IMR-90 (cell line): ENCODE measurements at regions not wholly inside any gene's neighbourhood (a gene's known extent, or its start where the extent isn't known, plus 50 kb on each side); places are given as distances from the start of the nearest gene placed in this dataset.

Experiments
- ATAC-seq: fragments of 200-7000 bp; cut with Tn5 transposase; 2 replicates; pipeline ENCODE4 v1.9.1; 2020; ENCODE audit warnings: low read depth, mild to moderate bottlenecking, moderate library complexity
- BruUV-seq: library from RNA; stranded (reverse); fragments of 400-500 nt; replicated peaks from 2 replicates; lab custom pipeline; 2021; lab: Mats Ljungman, UMichigan
- CTCF ChIA-PET: fragments of 300-600 bp; formaldehyde crosslinking; extraction: SDS; loops from one replicate; lab custom pipeline; 2021; ENCODE audit warnings: antibody characterized with exemption; lab: Yijun Ruan, JAX
- POLR2A ChIA-PET: fragments of 300-600 bp; sonication (Branson Sonifier 250); formaldehyde crosslinking; loops from one replicate; lab custom pipeline; 2022; ENCODE audit warnings: antibody characterized with exemption; ENCODE audit not compliant: unreplicated experiment; lab: Charles Lee
- DNase-seq: peaks from one replicate; pipeline ENCODE4 v3.0.0; 2013
- H2AFZ ChIP-seq: replicated peaks from 2 replicates; pipeline ENCODE3; 2013; ENCODE audit warnings: low read length, mild to moderate bottlenecking; ENCODE audit not compliant: poor library complexity
- H2AK5ac ChIP-seq: 2 replicates; pipeline ENCODE4 v1.6.1; 2013; ENCODE audit warnings: low read depth, low read length, inconsistent platforms
- H2AK9ac ChIP-seq: replicated peaks from 2 replicates; pipeline ENCODE3; 2013; ENCODE audit warnings: mild to moderate bottlenecking, low read depth, low read length, moderate library complexity; ENCODE audit not compliant: poor library complexity
- H2BK120ac ChIP-seq: 2 replicates; pipeline ENCODE4 v1.6.1; 2013; ENCODE audit warnings: low read depth, low read length, inconsistent platforms
- H2BK15ac ChIP-seq: 3 replicates; pipeline ENCODE4 v1.6.1; 2013; ENCODE audit warnings: low read depth, low read length, inconsistent platforms
- H2BK20ac ChIP-seq: 2 replicates; pipeline ENCODE4 v1.6.1; 2013; ENCODE audit warnings: low read depth, mild to moderate bottlenecking, inconsistent platforms, low read length, moderate library complexity
- H2BK5ac ChIP-seq: 2 replicates; pipeline ENCODE4 v1.6.1; 2013; ENCODE audit warnings: mild to moderate bottlenecking, low read depth, low read length, inconsistent platforms; ENCODE audit not compliant: poor library complexity, severe bottlenecking
- H3K14ac ChIP-seq: replicated peaks from 2 replicates; pipeline ENCODE4 v1.6.1; 2013; ENCODE audit warnings: low read depth, low read length, inconsistent platforms
- H3K18ac ChIP-seq: 2 replicates; pipeline ENCODE4 v1.6.1; 2013; ENCODE audit warnings: low read depth, low read length, control low read depth
- H3K23ac ChIP-seq: 2 replicates; pipeline ENCODE4 v1.6.1; 2013; ENCODE audit warnings: low read depth, low read length, inconsistent platforms
- H3K27ac ChIP-seq: 2 replicates; pipeline ENCODE4 v1.5.1; 2013; ENCODE audit warnings: mild to moderate bottlenecking, control low read depth, low read length; ENCODE audit not compliant: insufficient read depth
- H3K27me3 ChIP-seq: 2 replicates; pipeline ENCODE4 v1.6.1; 2013; ENCODE audit warnings: low read length; ENCODE audit not compliant: control insufficient read depth, insufficient read depth
- H3K36me3 ChIP-seq: 2 replicates; pipeline ENCODE4 v1.6.1; 2013; ENCODE audit warnings: low read length, mixed read lengths; ENCODE audit not compliant: control insufficient read depth, insufficient read depth
- H3K4ac ChIP-seq: 2 replicates; pipeline ENCODE4 v1.6.1; 2013; ENCODE audit warnings: low read depth, low read length, inconsistent platforms
- H3K4me1 ChIP-seq: 2 replicates; pipeline ENCODE4 v1.6.1; 2013; ENCODE audit warnings: low read length, mixed read lengths; ENCODE audit not compliant: control insufficient read depth, insufficient read depth
- H3K4me2 ChIP-seq: 2 replicates; pipeline ENCODE4 v1.6.1; 2013; ENCODE audit warnings: low read depth, mild to moderate bottlenecking, control low read depth, low read length, moderate library complexity
- H3K4me3 ChIP-seq: 2 replicates; pipeline ENCODE4 v1.5.1; 2013; ENCODE audit warnings: low read depth, mild to moderate bottlenecking, control low read depth, low read length, moderate library complexity; ENCODE audit not compliant: insufficient read depth
- H3K56ac ChIP-seq: 2 replicates; pipeline ENCODE4 v1.6.1; 2013; ENCODE audit warnings: low read length, inconsistent platforms; ENCODE audit not compliant: insufficient read depth; ENCODE audit errors: extremely low read depth
- H3K79me1 ChIP-seq, 2 experiments: 2 replicates each; pipeline ENCODE4 v1.6.1; 2013; ENCODE audit warnings: low read length in 2 of 2, inconsistent platforms in 1 of 2, low read depth in 1 of 2
- H3K9ac ChIP-seq: 2 replicates; pipeline ENCODE4 v1.6.1; 2013; ENCODE audit warnings: low read depth, low read length, control low read depth
- H3K9me1 ChIP-seq: 2 replicates; pipeline ENCODE4 v1.6.1; 2013; ENCODE audit warnings: low read length, inconsistent platforms; ENCODE audit not compliant: insufficient read depth
- H3K9me3 ChIP-seq: 2 replicates; pipeline ENCODE4 v1.6.1; 2013; ENCODE audit warnings: low read length; ENCODE audit not compliant: control insufficient read depth, insufficient read depth
- H4K20me1 ChIP-seq: 2 replicates; pipeline ENCODE4 v1.6.1; 2013; ENCODE audit warnings: low read length, inconsistent platforms; ENCODE audit not compliant: insufficient read depth
- H4K5ac ChIP-seq: 2 replicates; pipeline ENCODE4 v1.6.1; 2013; ENCODE audit warnings: mild to moderate bottlenecking, low read depth, low read length, control low read depth
- H4K8ac ChIP-seq, 2 experiments: 2 replicates each; pipeline ENCODE4 v1.6.1; 2013; ENCODE audit warnings: low read depth in 2 of 2, low read length in 2 of 2, control low read depth in 1 of 2, inconsistent platforms in 1 of 2
- H4K91ac ChIP-seq: 2 replicates; pipeline ENCODE4 v1.6.1; 2013; ENCODE audit warnings: low read depth, low read length, inconsistent platforms; ENCODE audit not compliant: insufficient read depth
- BHLHE40 ChIP-seq: fragments of 150-350 bp; IDR thresholded peaks from 2 replicates; pipeline ENCODE4 v1.6.1; 2016; ENCODE audit warnings: mild to moderate bottlenecking, low read depth, low read length
- CEBPB ChIP-seq: IDR thresholded peaks from 2 replicates; pipeline ENCODE4 v1.6.1; 2012; ENCODE audit warnings: low read depth, low read length, improper control_type of control experiment
- CHD1 ChIP-seq: IDR thresholded peaks from 2 replicates; pipeline ENCODE4 v1.6.1; 2012; ENCODE audit warnings: low read depth, low read length, improper control_type of control experiment
- FOS ChIP-seq: fragments of 150-350 bp; IDR thresholded peaks from 2 replicates; pipeline ENCODE4 v1.6.1; 2016; ENCODE audit warnings: low read depth, low read length
- MAFK ChIP-seq: IDR thresholded peaks from 2 replicates; pipeline ENCODE4 v1.6.1; 2012; ENCODE audit warnings: low read depth, low read length, improper control_type of control experiment
- MAZ ChIP-seq: IDR thresholded peaks from 2 replicates; pipeline ENCODE4 v1.6.1; 2012; ENCODE audit warnings: low read depth, mild to moderate bottlenecking, low read length, improper control_type of control experiment, moderate library complexity, borderline replicate concordance
- MXI1 ChIP-seq: IDR thresholded peaks from 2 replicates; pipeline ENCODE4 v1.6.1; 2012; ENCODE audit warnings: low read depth, mild to moderate bottlenecking, low read length, moderate library complexity, borderline replicate concordance
- NFE2L2 ChIP-seq: fragments of 150-350 bp; IDR thresholded peaks from 2 replicates; pipeline ENCODE4 v1.6.1; 2016; ENCODE audit warnings: low read depth, mild to moderate bottlenecking, low read length
- POLR2A ChIP-seq: IDR thresholded peaks from 2 replicates; pipeline ENCODE4 v1.6.1; 2012; ENCODE audit warnings: mild to moderate bottlenecking, low read depth, low read length
- RAD21 ChIP-seq: IDR thresholded peaks from 2 replicates; pipeline ENCODE4 v1.6.1; 2012; ENCODE audit warnings: low read length, improper control_type of control experiment
- RCOR1 ChIP-seq: IDR thresholded peaks from 2 replicates; pipeline ENCODE4 v1.6.1; 2012; ENCODE audit warnings: mild to moderate bottlenecking, low read length, improper control_type of control experiment; ENCODE audit not compliant: insufficient replicate concordance
- RFX5 ChIP-seq: IDR thresholded peaks from 2 replicates; pipeline ENCODE4 v1.8.0; 2012; ENCODE audit warnings: low read depth, mild to moderate bottlenecking, low read length, moderate library complexity
- SMC3 ChIP-seq: fragments of 150-350 bp; IDR thresholded peaks from 2 replicates; pipeline ENCODE4 v1.6.1; 2016; ENCODE audit warnings: low read depth, mild to moderate bottlenecking, antibody characterized with exemption, low read length, moderate library complexity
- WGBS, 2 experiments: methylation state at CpG; one replicate each; pipeline versions ENCODE4 v1.1.5 to v1.1.7; 2013; ENCODE audit warnings: missing lambda C conversion rate in 2 of 2; ENCODE audit not compliant: insufficient read length in 1 of 2; ENCODE audit errors: extremely low coverage in 2 of 2; 5-methylcytosine and 5-hydroxymethylcytosine counted together
- dilution Hi-C: fragments of 300-500 bp; cut with HindIII; formaldehyde crosslinking; loops from one replicate; pipeline ENCODE4 v1.14.3; 2018; ENCODE audit warnings: low sequenced_read_pairs; ENCODE audit not compliant: unreplicated experiment
- in situ Hi-C: fragments of 300-500 bp; cut with MboI; formaldehyde crosslinking; loops from 3 replicates; pipeline ENCODE4 v1.14.3; 2019; ENCODE audit warnings: low sequenced_read_pairs, inconsistent platforms, mixed read lengths
- intact Hi-C: fragments of 100-400 bp; cut with micrococcal nuclease; formaldehyde crosslinking; loops from 2 replicates; pipeline ENCODE4 v1.10.0; 2022
- TF ChIP-seq, protein P1 (sequence below): fragments of 150-350 bp; IDR thresholded peaks from 2 replicates; pipeline ENCODE4 v1.6.1; 2017; ENCODE audit warnings: mild to moderate bottlenecking, antibody characterized with exemption, low read length, low read depth
- TF ChIP-seq, protein P2 (sequence below): conservative IDR thresholded peaks from 2 replicates; pipeline ENCODE4 v1.5.1; 2012; ENCODE audit warnings: mild to moderate bottlenecking, low read depth, low read length, improper control_type of control experiment
- TF ChIP-seq, protein P3 (sequence below): fragments of 150-350 bp; IDR thresholded peaks from 2 replicates; pipeline ENCODE4 v1.6.1; 2016; ENCODE audit warnings: low read depth, mild to moderate bottlenecking, low read length, moderate library complexity, borderline replicate concordance

DNA sequence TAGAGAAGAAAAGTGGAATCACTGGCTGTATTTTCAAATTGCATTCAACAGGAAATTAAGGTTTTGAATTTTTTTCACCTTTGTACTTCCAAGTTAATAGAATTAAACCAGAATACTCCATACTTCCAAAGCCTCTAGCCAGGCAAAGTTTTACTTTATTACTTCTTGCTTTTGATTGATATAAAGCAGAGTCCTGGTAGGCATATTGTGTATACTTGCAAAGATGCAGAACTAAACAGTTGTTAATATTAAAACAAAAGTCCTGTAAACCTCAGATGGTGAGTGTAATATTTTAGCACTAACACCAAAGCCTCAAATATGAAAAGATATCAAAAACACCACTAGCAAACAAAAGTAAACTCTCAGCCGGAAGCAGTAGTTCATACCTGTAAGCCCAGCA is 107.2 kb upstream of the C2CD4B start:
- CTCF ChIA-PET, result no interaction called here
- POLR2A ChIA-PET, result no interaction called here
- Histone ChIP-seq H3K23ac (no peak overlapping the region), H3K9me1 (no peaks in the 10 kb centered on the region), H2AK5ac (no peak overlapping the region), H2BK120ac (no peak overlapping the region), H3K36me3 (no peaks in the 10 kb centered on the region), H3K14ac (no peak overlapping the region), H2AFZ (no peak overlapping the region), H3K27me3 (no peaks in the 10 kb centered on the region; the same call in none of the 2 replicates), H2BK15ac (no peak overlapping the region), H4K91ac (no peak overlapping the region), H3K79me1 (no peaks in the 10 kb centered on the region), H2AK9ac (no peak overlapping the region), H3K4me1 (no peaks in the 10 kb centered on the region), H3K4me3 (no peak overlapping the region), H3K56ac (no peak overlapping the region), H3K9me3 (peaks cover 24% of the 10 kb centered on the region), H3K18ac (no peak overlapping the region), H3K27ac (no peak overlapping the region), H2BK20ac (no peak overlapping the region), H2BK5ac (no peak overlapping the region), H3K9ac (no peak overlapping the region), H4K20me1 (no peaks in the 10 kb centered on the region), H4K8ac (no peak overlapping the region), H3K4me2 (no peak overlapping the region), H4K5ac (no peak overlapping the region), H3K4ac (no peak overlapping the region)
- BruUV-seq, result no TSS peak
- dilution Hi-C loops, result no loop called here
- no peak for DNase-seq
- in situ Hi-C loops, result no loop called here
- TF ChIP-seq, protein P1, sequence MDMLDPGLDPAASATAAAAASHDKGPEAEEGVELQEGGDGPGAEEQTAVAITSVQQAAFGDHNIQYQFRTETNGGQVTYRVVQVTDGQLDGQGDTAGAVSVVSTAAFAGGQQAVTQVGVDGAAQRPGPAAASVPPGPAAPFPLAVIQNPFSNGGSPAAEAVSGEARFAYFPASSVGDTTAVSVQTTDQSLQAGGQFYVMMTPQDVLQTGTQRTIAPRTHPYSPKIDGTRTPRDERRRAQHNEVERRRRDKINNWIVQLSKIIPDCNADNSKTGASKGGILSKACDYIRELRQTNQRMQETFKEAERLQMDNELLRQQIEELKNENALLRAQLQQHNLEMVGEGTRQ, result no peak
- no peak for TF ChIP-seq RCOR1
- TF ChIP-seq MAFK, result no peak
- no peak for TF ChIP-seq RAD21
- TF ChIP-seq POLR2A, result no peak
- no peak for TF ChIP-seq NFE2L2
- TF ChIP-seq FOS, result no peak
- no peak for TF ChIP-seq SMC3
- TF ChIP-seq, protein P2, sequence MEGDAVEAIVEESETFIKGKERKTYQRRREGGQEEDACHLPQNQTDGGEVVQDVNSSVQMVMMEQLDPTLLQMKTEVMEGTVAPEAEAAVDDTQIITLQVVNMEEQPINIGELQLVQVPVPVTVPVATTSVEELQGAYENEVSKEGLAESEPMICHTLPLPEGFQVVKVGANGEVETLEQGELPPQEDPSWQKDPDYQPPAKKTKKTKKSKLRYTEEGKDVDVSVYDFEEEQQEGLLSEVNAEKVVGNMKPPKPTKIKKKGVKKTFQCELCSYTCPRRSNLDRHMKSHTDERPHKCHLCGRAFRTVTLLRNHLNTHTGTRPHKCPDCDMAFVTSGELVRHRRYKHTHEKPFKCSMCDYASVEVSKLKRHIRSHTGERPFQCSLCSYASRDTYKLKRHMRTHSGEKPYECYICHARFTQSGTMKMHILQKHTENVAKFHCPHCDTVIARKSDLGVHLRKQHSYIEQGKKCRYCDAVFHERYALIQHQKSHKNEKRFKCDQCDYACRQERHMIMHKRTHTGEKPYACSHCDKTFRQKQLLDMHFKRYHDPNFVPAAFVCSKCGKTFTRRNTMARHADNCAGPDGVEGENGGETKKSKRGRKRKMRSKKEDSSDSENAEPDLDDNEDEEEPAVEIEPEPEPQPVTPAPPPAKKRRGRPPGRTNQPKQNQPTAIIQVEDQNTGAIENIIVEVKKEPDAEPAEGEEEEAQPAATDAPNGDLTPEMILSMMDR, result no peak
- no peak for TF ChIP-seq CEBPB
- TF ChIP-seq RFX5, result no peak
- no peak for TF ChIP-seq MAZ
- no peak for TF ChIP-seq MXI1
- TF ChIP-seq, protein P3, sequence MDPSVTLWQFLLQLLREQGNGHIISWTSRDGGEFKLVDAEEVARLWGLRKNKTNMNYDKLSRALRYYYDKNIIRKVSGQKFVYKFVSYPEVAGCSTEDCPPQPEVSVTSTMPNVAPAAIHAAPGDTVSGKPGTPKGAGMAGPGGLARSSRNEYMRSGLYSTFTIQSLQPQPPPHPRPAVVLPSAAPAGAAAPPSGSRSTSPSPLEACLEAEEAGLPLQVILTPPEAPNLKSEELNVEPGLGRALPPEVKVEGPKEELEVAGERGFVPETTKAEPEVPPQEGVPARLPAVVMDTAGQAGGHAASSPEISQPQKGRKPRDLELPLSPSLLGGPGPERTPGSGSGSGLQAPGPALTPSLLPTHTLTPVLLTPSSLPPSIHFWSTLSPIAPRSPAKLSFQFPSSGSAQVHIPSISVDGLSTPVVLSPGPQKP, result no peak
- TF ChIP-seq BHLHE40, result no peak
- TF ChIP-seq CHD1, result no peak
- intact Hi-C loops, result no loop called here
- ATAC-seq, result no peak
- WGBS, 2 experiments, result no CpG with 5 or more reads among the region's 1 CpG
